ENCODE measurements at regions not wholly inside any gene's neighbourhood (a gene's known extent, or its start where the extent isn't known, plus 50 kb on each side); places are given as distances from the start of the nearest gene placed in this dataset.

GRCh38 chr5:8320244-8320643 lies 451.3 kb downstream of the MTRR start:
- no peak for DNase-seq (ENCODE audit: low read depth in 2 of 2)

GRCh38 chr5:8321272-8321671 lies 452.3 kb downstream of the MTRR start:
- no peak for DNase-seq (ENCODE audit: low read depth in 2 of 2)

GRCh38 chr5:8322484-8322883 lies 453.5 kb downstream of the MTRR start:
- no peak for DNase-seq (ENCODE audit: low read depth in 2 of 2)

- DNase-seq (ENCODE audit: low read depth in 2 of 2) = no peak
Measured at GRCh38 chr5:8327016-8327415, 458.1 kb downstream of the MTRR start.

GRCh38 chr5:8329773-8330172 lies 460.8 kb downstream of the MTRR start:
- DNase-seq (ENCODE audit: low read depth in 2 of 2) = no peak

- no peak for DNase-seq (ENCODE audit: low read depth in 2 of 2)
Measured at GRCh38 chr5:8332666-8333445, 463.9 kb downstream of the MTRR start.

GRCh38 chr5:8333485-8333884 lies 464.5 kb downstream of the MTRR start:
- no peak for DNase-seq (ENCODE audit: low read depth in 2 of 2)

GRCh38 chr5:8333977-8334376 lies 465.0 kb downstream of the MTRR start:
- no peak for DNase-seq (ENCODE audit: low read depth in 2 of 2)

- no peak for DNase-seq (ENCODE audit: low read depth in 2 of 2)
Measured at GRCh38 chr5:8340261-8340660, 471.3 kb downstream of the MTRR start.

- DNase-seq (ENCODE audit: low read depth in 2 of 2) = no peak
Measured at GRCh38 chr5:8340739-8341344, 471.9 kb downstream of the MTRR start.

- no peak for DNase-seq (ENCODE audit: low read depth in 2 of 2)
Measured at GRCh38 chr5:8341406-8341805, 472.5 kb downstream of the MTRR start.

GRCh38 chr5:8347984-8348383 lies 479.0 kb downstream of the MTRR start:
- no peak for DNase-seq (ENCODE audit: low read depth in 2 of 2)

- DNase-seq (ENCODE audit: low read depth in 2 of 2) = no peak
Measured at GRCh38 chr5:8349855-8350254, 480.9 kb downstream of the MTRR start.

GRCh38 chr5:8350644-8351339 lies 481.8 kb downstream of the MTRR start:
- DNase-seq (ENCODE audit: low read depth in 2 of 2) = no peak

- no peak for DNase-seq (ENCODE audit: low read depth in 2 of 2)
Measured at GRCh38 chr5:8355981-8356380, 487.0 kb downstream of the MTRR start.

- no peak for DNase-seq (ENCODE audit: low read depth in 2 of 2)
Measured at GRCh38 chr5:8360012-8360411, 491.1 kb downstream of the MTRR start.

- no peak for DNase-seq (ENCODE audit: low read depth in 2 of 2)
Measured at GRCh38 chr5:8362495-8362894, 493.5 kb downstream of the MTRR start.

GRCh38 chr5:8363138-8363537 lies 494.2 kb downstream of the MTRR start:
- DNase-seq (ENCODE audit: low read depth in 2 of 2) = no peak

- no peak for DNase-seq (ENCODE audit: low read depth in 2 of 2)
Measured at GRCh38 chr5:8366266-8366665, 497.3 kb downstream of the MTRR start.

GRCh38 chr5:8376478-8376877 lies 507.5 kb downstream of the MTRR start:
- DNase-seq (ENCODE audit: low read depth in 2 of 2) = no peak

- no peak for DNase-seq (ENCODE audit: low read depth in 2 of 2)
Measured at GRCh38 chr5:8381972-8382371, 513.0 kb downstream of the MTRR start.

GRCh38 chr5:8382456-8382855 lies 513.5 kb downstream of the MTRR start:
- DNase-seq (ENCODE audit: low read depth in 2 of 2) = no peak

- DNase-seq (ENCODE audit: low read depth in 2 of 2) = no peak
Measured at GRCh38 chr5:8383616-8384015, 514.7 kb downstream of the MTRR start.

All from dermis microvascular lymphatic vessel endothelial cell (primary cell).